GM12873 (cell line): ENCODE measurements at regions not wholly inside any gene's neighbourhood (a gene's known extent, or its start where the extent isn't known, plus 50 kb on each side); places are given as distances from the start of the nearest gene placed in this dataset.

Source experiments
- CTCF ChIP-seq: IDR thresholded peaks from 2 replicates; pipeline ENCODE4 v1.5.1; 2012; ENCODE audit warnings: low read depth, mild to moderate bottlenecking, moderate library complexity, low read length, control low read depth; ENCODE audit not compliant: insufficient read depth; ENCODE audit errors: missing control alignments

- TF ChIP-seq CTCF: no peak
Measured at GRCh38 chr20:37643400-37643799, 50.4 kb upstream of the CTNNBL1 start.

- no peak for TF ChIP-seq CTCF
Measured at GRCh38 chr20:37642246-37642645, 51.6 kb upstream of the CTNNBL1 start.

GRCh38 chr20:37640600-37641561 lies 52.9 kb upstream of the CTNNBL1 start:
- TF ChIP-seq CTCF: no peak

GRCh38 chr20:37638527-37638926 lies 55.3 kb upstream of the CTNNBL1 start:
- no peak for TF ChIP-seq CTCF

- TF ChIP-seq CTCF: no peak
Measured at GRCh38 chr20:37636977-37637376, 56.9 kb upstream of the CTNNBL1 start.

- TF ChIP-seq CTCF: no peak
Measured at GRCh38 chr20:37636212-37636975, 57.4 kb upstream of the CTNNBL1 start.

- no peak for TF ChIP-seq CTCF
Measured at GRCh38 chr20:37630993-37631392, 62.8 kb upstream of the CTNNBL1 start.
